ENCODE measurements at regions not wholly inside any gene's neighbourhood (a gene's known extent, or its start where the extent isn't known, plus 50 kb on each side); places are given as distances from the start of the nearest gene placed in this dataset.
"Not testable (repeated sequence)": the region's sequence is repeated elsewhere in the genome, so short reads cannot be mapped to it uniquely, and the experiment has no call there.

- TF ChIP-seq EP300 (IDR thresholded peaks at IDR 0.05; ENCODE audit: borderline replicate concordance in 1 of 2, low read depth in 2 of 2, low read length in 2 of 2); POLR2AphosphoS5 (IDR thresholded peaks at IDR 0.05; ENCODE audit: low read depth, low read length); CTCF (IDR thresholded peaks at IDR 0.05; ENCODE audit: control extremely low read depth in 1 of 3, insufficient read depth in 1 of 3, low read depth in 1 of 3, low read length in 3 of 3); JUND (IDR thresholded peaks at IDR 0.05; ENCODE audit: low read length); RBBP5 (IDR thresholded peaks at IDR 0.05; ENCODE audit: borderline replicate concordance, low read depth, low read length); CHD7 (IDR thresholded peaks at IDR 0.05; ENCODE audit: insufficient replicate concordance, low read length); POLR2A (IDR thresholded peaks at IDR 0.05; ENCODE audit: control extremely low read depth in 1 of 2, low read depth in 2 of 2, low read length in 2 of 2); MAX (IDR thresholded peaks at IDR 0.05); RAD21 (IDR thresholded peaks at IDR 0.05 in 1 of 2, conservative IDR thresholded peaks at IDR 0.05 in 1 of 2; ENCODE audit: low read depth in 2 of 2, low read length in 2 of 2); SRF (IDR thresholded peaks at IDR 0.05; ENCODE audit: low read depth, low read length); EZH2 (IDR thresholded peaks at IDR 0.05; ENCODE audit: low read depth, low read length, severe bottlenecking); TEAD4 (IDR thresholded peaks at IDR 0.05; ENCODE audit: low read depth, low read length); TAF1 (IDR thresholded peaks at IDR 0.05; ENCODE audit: low read depth, low read length): not testable (repeated sequence)
Measured at GRCh38 chrY:9692481-9692880, 164.8 kb downstream of the TSPY10 start.

Measured in H1 (cell line).